SK-N-MC (cell line): ENCODE measurements at regions not wholly inside any gene's neighbourhood (a gene's known extent, or its start where the extent isn't known, plus 50 kb on each side); places are given as distances from the start of the nearest gene placed in this dataset.

Experiments
- EZH2 ChIP-seq: fragments of 200-600 bp; sonication (generic); IDR thresholded peaks from one replicate; pipeline ENCODE4 v1.6.1; 2017; ENCODE audit warnings: antibody characterized with exemption
- FOXP2 ChIP-seq: optimal IDR thresholded peaks from 2 replicates; pipeline ENCODE3; 2011; ENCODE audit warnings: mild to moderate bottlenecking, moderate library complexity; ENCODE audit not compliant: insufficient read depth; ENCODE audit errors: extremely low read length, control extremely low read depth
- POLR2AphosphoS5 ChIP-seq: IDR thresholded peaks from 2 replicates; pipeline ENCODE4 v1.6.1; 2012; ENCODE audit warnings: mild to moderate bottlenecking, low read depth, low read length, borderline replicate concordance

DNA sequence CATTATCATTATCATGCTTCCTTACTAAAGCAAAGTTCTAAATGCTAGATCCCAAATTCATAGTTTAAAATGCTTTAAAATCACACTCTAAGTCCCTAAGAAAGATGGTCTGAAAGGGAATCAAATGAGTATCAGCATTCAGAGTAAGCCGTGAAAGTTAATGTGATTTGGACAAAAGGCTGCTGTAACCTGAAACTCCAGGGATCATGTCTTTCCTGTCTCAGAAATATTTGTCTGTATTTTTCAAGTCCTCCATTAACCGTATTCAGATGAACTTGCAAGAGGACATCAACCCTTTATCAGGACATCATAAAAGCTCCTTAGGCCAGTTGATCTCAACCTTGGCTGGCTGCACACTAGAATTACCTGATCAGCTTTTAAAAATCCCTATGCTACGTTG, 324.3 kb upstream of the PKDCC start:
- TF ChIP-seq EZH2 = no peak
- TF ChIP-seq POLR2AphosphoS5 = no peak
- TF ChIP-seq FOXP2 = no peak
